T-helper 22 cell (primary cell): ENCODE measurements at regions not wholly inside any gene's neighbourhood (a gene's known extent, or its start where the extent isn't known, plus 50 kb on each side); places are given as distances from the start of the nearest gene placed in this dataset.

ENCODE experiments used
- DNase-seq: peaks from one replicate; pipeline ENCODE4 v3.0.0-alpha.2; 2020; ENCODE audit warnings: low read depth

- DNase-seq: no peak
Measured at GRCh38 chr14:101357559-101358319, 203.6 kb upstream of the DIO3 start.

GRCh38 chr14:101358320-101359125 is 202.8 kb upstream of the DIO3 start:
- DNase-seq: no peak

GRCh38 chr14:101359221-101360053 is 201.9 kb upstream of the DIO3 start:
- DNase-seq: no peak

- DNase-seq: no peak
Measured at GRCh38 chr14:101360054-101360911, 201.0 kb upstream of the DIO3 start.

GRCh38 chr14:101361044-101361443 is 200.3 kb upstream of the DIO3 start:
- no peak for DNase-seq

- DNase-seq: no peak
Measured at GRCh38 chr14:101361451-101362433, 199.6 kb upstream of the DIO3 start.

GRCh38 chr14:101362529-101363260 is 198.6 kb upstream of the DIO3 start:
- no peak for DNase-seq

- DNase-seq: no peak
Measured at GRCh38 chr14:101363261-101363555, 198.1 kb upstream of the DIO3 start.

- DNase-seq: no peak
Measured at GRCh38 chr14:101363880-101364391, 197.4 kb upstream of the DIO3 start.

- DNase-seq: no peak
Measured at GRCh38 chr14:101364503-101365328, 196.6 kb upstream of the DIO3 start.

- DNase-seq: no peak
Measured at GRCh38 chr14:101365329-101366158, 195.8 kb upstream of the DIO3 start.

GRCh38 chr14:101367421-101368261 is 193.7 kb upstream of the DIO3 start:
- DNase-seq: no peak

- no peak for DNase-seq
Measured at GRCh38 chr14:101368629-101369028, 192.7 kb upstream of the DIO3 start.

- DNase-seq: no peak
Measured at GRCh38 chr14:101369194-101369915, 191.9 kb upstream of the DIO3 start.

GRCh38 chr14:101369916-101370592 is 191.2 kb upstream of the DIO3 start:
- no peak for DNase-seq
